HG02870 (cell line): ENCODE measurements at regions not wholly inside any gene's neighbourhood (a gene's known extent, or its start where the extent isn't known, plus 50 kb on each side); places are given as distances from the start of the nearest gene placed in this dataset.
"Not testable (repeated sequence)": the region's sequence is repeated elsewhere in the genome, so short reads cannot be mapped to it uniquely, and the experiment has no call there.

Experiments used
- ATAC-seq: cut with Tn5 transposase; IDR thresholded peaks from one replicate; pipeline ENCODE4 v1.9.1; 2021; ENCODE audit warnings: mild to moderate bottlenecking, moderate library complexity; ENCODE audit not compliant: unreplicated experiment

DNA sequence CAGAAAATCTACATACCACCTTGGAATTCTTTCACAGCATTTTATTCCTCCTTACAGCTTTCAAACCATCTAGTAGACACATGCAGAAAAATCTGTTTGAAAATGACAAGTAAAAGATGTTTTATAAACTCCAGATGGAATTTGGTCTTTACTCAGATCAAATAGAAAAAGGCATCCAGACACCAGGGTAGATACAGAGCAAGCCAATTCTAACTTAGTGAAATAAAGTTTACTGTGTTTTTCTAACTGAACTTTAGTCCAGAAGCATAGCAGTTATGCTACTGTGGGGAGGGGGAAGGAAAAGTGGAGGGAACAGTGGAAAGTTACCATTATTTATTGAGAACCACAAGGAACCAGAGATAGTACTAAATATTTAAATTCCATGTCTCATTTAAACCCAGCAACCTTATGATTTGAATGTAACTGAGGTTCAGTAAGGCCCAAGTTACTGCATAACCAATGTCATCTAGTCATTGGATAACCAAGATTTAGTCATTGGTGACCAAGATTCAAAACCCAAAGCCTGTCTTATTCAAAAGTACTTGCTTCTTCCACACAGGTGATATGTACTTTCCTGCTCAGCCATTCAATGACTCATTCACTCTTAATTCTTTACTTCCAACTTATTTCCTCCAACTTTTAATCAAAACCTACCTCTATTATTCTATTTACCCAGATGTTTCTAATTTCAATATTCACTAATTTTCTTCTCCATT, 57.7 kb downstream of the RAD51AP2 start:
- no peak for ATAC-seq

DNA sequence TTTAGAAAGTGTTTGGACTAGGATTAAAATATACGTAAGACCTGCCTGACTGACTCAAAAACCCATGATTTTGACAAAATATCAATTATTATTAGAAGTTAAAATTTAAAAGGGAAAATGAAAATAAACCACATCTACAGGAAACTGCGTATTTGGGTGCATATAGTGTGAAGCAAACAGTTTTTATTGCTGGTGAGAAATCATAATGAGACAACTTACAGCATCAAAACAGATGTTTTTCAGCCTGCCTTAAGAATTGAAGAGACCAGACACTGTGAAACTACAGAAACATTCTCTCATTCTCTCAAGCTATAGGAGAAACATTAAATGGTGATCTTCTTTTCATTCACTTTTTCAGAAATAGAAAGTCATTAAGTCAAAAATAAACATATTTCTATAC, 62.9 kb downstream of the RAD51AP2 start:
- ATAC-seq = no peak

DNA sequence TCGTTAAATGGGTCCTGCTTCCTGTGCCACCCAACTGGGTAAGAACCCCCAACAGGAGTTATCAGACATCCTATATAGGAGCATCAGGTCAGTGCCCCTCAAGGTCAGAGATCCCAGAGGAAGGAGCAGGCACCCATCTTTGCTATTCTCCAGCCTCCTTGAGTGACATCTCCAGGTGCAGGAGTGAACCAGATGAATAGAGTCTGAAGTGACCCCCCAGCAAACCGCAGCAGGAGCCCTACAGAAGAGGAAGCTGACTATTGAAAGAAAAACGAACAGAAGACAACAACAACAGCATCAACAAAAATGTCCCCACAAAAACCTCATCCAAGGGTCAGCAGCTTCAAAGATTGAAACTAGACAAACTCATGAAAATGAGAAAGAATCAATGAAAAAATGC, 72.0 kb downstream of the RAD51AP2 start:
- ATAC-seq = not testable (repeated sequence)

DNA sequence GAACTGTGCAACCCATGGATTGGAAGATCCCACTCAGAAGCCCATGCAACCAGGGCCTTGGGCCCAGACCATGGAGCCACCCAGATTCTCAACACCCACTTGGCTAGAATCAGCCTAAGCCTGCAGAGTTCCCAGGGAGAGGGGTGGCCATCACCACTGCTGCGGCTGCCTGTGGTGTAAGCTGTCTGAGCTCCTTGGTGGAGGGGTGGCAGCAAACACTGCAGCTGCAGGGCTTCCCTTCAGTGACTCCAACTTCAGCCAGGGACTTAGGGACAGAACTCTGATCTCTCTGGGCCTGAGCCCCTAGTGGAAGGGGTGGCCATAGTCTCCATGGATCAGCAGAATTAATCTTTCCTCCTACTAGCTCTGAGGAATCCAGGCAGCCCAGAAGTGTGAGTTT, 72.5 kb downstream of the RAD51AP2 start:
- ATAC-seq = no peak

DNA sequence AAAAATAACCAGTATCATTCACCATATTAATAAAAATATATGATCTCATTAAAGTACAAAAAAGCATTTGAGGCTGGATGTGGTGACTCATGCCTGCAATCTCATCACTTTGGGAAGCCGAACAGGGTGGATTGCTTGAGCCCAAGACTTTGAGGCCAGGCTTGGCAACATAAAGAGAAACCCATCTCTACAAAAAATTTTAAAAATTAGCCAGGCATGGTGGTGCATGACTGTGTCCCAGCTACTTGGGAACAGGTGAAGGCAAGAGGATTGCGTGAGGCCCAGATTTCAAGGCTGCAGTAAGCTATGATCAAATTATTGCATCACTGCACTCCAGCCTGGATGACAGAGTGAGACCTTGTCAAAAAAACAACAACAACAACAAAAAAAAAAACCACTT, 75.9 kb downstream of the RAD51AP2 start:
- no peak for ATAC-seq

DNA sequence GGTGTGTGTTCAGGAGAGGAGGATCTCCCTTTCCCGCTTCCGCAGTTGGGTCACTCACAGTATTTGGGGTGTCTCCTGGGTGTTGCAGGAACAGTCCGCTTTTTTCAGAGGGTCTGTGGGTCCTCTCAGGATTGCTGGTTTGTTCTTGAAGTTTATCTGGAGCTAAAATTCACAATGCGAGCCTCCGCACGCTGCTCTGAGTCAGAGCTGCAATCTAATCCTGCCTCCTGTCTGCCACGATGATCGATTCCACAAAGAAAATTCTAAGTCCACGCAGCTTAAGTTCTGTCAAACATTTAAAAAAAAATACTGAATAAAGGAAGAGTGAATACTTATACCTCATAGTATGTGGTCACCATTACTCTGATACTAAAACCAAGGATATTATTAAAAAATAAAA, 76.5 kb downstream of the RAD51AP2 start:
- no peak for ATAC-seq

DNA sequence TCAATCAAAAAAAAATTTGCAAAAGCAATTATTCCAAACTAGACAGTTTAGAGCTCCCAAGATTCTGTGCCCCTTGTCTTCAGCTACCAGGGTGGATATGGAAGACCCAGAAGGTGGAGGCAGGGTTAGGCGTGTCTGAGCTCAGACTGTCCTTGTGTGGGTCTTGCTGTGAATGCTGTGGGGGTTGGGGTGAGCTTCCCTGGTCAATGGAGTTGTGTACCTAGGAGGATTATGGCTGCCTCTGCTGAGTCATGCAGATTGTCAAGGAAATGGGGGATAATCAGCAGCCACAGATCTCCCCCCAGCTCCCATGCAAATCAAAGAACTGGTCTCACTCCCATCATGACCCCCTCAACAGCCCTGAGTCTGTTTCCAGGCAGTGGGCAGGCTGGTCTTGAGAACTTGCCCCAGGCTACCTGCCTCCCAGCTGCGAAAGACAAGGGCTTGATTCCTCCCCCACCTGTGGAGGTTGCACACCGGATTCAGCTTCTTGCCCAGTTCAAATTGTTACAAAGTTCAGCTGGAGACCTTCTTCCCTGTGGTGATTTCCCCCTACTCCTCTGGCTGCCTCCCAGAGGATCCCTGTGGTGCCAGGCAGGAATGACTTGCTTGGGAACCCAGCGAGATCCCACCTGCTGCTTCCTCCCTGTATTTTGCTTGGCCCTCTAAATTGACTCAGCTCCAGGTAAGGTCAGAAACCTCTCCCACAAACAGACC, 77.0 kb downstream of the RAD51AP2 start:
- ATAC-seq = no peak

- no peak for ATAC-seq
Measured at GRCh38 chr2:17430326-17430725, 87.9 kb downstream of the RAD51AP2 start.

- no peak for ATAC-seq
Measured at GRCh38 chr2:17429130-17429529, 89.1 kb downstream of the RAD51AP2 start.

GRCh38 chr2:17427401-17427800, 90.8 kb downstream of the RAD51AP2 start:
- ATAC-seq = no peak

DNA sequence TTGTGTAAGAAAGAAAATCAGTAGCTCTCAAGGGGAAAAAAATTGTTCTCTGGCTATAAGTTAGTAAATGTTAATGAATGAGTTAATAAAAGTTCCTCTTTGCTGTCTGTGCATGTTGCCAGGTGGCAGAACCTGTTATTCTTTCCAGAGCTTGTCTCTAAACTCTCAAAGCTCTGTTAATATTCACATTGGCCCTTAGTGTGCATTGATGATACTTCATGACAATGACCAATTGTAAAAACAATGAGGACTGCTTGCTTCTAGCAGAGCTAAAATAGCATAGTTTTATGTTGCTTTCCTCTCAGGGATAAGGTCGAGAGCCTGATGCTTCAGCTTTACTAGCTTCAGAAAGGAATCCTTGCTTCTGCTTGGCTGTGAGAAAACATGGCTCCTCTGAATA, 91.5 kb downstream of the RAD51AP2 start:
- no peak for ATAC-seq

GRCh38 chr2:17422061-17422460, 96.2 kb downstream of the RAD51AP2 start:
- ATAC-seq = no peak

GRCh38 chr2:17416884-17417391, 101.3 kb downstream of the RAD51AP2 start:
- no peak for ATAC-seq

DNA sequence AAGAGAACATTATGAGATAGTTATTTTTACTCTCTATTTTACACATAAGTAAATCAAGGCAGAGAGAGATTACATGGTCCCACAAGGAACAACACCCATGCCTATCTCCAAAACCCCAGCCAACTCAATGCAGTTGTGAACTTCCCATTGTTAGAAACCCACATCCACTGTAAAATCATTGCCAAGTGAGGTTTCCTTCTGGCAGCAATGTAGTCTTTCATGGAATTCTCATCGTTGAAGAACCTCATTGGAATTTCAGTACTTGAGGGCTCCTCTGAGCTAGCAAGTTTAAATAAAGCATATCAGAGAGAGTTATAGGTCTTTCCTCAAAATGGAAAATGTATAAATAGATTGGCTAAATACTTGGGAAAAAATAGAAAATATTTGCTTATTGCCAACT, 105.2 kb downstream of the RAD51AP2 start:
- no peak for ATAC-seq

DNA sequence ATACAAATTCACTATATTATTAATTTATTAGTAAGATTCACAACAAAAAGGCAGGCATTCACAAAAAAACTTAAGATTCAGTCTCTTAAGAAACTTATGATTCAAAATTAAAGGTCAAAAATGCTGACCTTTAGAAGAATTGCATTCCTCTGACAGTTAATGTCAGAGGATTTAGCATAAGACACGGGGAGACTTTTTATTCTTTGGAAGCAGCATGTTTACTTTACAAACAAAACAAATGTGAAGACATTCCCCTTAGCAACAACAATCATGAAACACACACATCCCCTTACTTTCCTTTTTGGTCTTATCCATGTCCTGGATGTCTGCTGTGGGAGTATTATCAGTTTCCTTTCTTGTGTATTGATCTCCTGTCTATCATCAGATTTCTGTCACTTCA, 117.1 kb downstream of the RAD51AP2 start:
- ATAC-seq = no peak

DNA sequence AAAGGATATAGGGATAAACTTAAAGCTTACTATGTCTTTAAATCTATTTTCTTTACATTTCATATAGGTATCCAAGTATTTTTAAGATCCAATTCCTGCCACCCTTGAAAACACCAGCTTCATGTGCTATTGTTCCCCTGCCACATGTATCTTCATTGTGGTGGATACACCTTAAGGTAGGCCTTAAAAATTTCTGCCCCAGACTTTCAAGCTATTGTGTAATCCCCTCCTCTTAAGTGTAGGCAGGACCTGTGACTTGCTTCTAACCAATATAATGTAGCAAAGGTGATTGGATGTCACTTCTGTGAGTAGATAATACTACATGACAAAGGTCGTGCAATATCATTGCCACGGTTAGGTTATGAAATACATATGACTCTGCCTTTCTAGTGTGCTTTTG, 119.5 kb downstream of the RAD51AP2 start:
- no peak for ATAC-seq

GRCh38 chr2:17388798-17389197, 129.4 kb downstream of the RAD51AP2 start:
- no peak for ATAC-seq

DNA sequence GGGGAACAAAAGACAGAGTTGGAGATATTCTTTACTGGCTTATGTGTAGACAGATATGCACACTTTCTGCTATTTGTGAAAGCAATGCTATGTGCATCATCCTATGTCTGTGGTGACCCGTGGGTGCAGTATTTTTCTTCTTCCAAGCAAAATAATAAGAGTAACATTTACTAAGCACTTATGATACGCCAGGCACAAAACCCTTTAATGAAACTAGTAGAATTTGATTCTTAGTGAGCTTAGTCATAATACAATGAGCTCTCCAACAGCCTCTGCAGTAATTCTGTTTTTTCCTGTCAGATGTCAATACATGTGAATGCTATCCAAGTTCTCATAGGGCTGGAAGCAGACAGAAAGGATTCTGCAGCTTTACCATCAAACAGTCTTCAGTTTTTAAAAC, 130.6 kb downstream of the RAD51AP2 start:
- no peak for ATAC-seq

GRCh38 chr2:17386771-17387170, 131.5 kb downstream of the RAD51AP2 start:
- ATAC-seq = no peak

- ATAC-seq = no peak
Measured at GRCh38 chr2:17380003-17380402, 138.2 kb downstream of the RAD51AP2 start.

DNA sequence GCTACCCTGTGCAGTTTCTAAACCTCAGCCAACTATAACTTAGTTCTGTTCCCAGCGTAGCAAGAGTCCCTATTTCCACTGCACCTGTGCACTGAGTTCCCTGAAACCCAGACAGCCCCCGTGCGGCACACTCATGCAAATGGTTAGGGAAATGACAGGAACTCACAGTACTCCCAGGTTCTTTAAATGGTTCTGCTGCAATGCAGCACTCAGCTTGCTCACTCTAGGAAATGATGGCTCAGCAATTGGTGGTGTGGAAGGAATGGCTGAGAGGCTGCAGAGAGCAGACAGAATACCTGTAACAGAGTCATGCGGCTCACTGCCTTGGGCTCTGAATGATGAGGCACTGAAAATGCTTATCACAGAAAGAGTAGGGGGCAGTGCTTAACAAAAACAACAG, 143.0 kb downstream of the RAD51AP2 start:
- ATAC-seq = no peak

DNA sequence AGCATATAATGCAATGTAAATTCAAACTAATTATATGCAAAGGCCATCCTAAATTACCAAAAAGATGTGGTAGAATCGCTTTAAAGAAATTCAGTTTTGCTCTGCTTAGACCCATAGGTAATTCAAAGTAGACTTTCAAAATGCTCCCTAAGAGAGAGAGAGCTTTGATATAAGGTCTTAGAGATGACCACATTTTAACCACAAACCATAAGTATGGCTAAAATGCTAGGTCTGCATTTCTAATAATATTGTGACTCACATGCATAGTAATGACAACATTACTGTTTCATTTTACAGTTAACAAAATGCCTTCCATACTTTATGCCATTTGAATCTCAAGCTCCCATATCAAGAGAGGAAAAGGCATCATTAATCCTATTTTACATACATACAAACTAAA, 144.5 kb downstream of the RAD51AP2 start:
- no peak for ATAC-seq
